ENCODE measurements at regions not wholly inside any gene's neighbourhood (a gene's known extent, or its start where the extent isn't known, plus 50 kb on each side); places are given as distances from the start of the nearest gene placed in this dataset.

DNA sequence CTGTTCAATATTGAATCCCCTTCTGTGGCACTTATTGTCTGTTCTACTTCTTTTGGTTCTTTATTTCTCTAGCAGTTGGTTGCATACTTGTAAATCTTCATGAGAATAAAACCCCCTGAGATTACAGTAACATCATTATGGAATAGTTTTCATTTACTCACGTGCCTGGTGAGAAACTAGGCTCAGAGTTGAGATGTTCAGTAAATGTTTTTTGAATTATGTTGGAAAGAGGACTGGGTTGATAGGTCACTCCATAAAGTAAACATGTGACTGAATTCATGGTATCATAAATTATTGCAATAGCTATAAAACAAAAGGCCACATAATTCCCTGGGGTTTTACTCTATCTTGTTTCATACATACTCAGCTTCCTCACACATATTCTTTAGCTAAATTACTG is 174.2 kb upstream of the C9orf72 start:
- FAIRE-seq (no peak), DNase-seq (ENCODE audit: low read depth, low spot score) (no peak)
- Histone ChIP-seq H3K9me1 (ENCODE audit: control insufficient read depth, extremely low read depth, insufficient read depth, low read length) (no peaks in the 10 kb centered on the region), H3K4me3 (ENCODE audit: control insufficient read depth in 2 of 3, extremely low read depth in 1 of 3, insufficient read depth in 2 of 3, low read depth in 1 of 3, low read length in 3 of 3) (no peak overlapping the region), H2AFZ (ENCODE audit: control insufficient read depth, low read length) (no peak overlapping the region), H3K4me1 (ENCODE audit: control insufficient read depth, extremely low read depth, insufficient read depth, low read length) (no peaks in the 10 kb centered on the region), H3K79me2 (ENCODE audit: control insufficient read depth, insufficient read depth, low read length) (no peaks in the 10 kb centered on the region), H3K4me2 (ENCODE audit: control insufficient read depth, extremely low read depth, insufficient read depth, low read depth, low read length) (no peak overlapping the region), H4K20me1 (ENCODE audit: control insufficient read depth, extremely low read depth, insufficient read depth, low read length) (no peaks in the 10 kb centered on the region), H3K27me3 (ENCODE audit: control insufficient read depth, extremely low read depth, insufficient read depth, low read length) (no peaks in the 10 kb centered on the region), H3K36me3 (ENCODE audit: control insufficient read depth in 2 of 2, extremely low read depth in 1 of 2, insufficient read depth in 2 of 2, low read length in 2 of 2) (no peaks in the 10 kb centered on the region), H3K9ac (ENCODE audit: control insufficient read depth, extremely low read depth, insufficient read depth, low read length) (no peak overlapping the region), H3K9me3 (ENCODE audit: control insufficient read depth, low read depth, low read length) (no peaks in the 10 kb centered on the region), H3K27ac (ENCODE audit: control insufficient read depth, insufficient read depth, low read length) (no peak overlapping the region)
- TF ChIP-seq EZH2 (IDR thresholded peaks at IDR 0.05; ENCODE audit: low read length): no peak
- TF ChIP-seq, protein P1, sequence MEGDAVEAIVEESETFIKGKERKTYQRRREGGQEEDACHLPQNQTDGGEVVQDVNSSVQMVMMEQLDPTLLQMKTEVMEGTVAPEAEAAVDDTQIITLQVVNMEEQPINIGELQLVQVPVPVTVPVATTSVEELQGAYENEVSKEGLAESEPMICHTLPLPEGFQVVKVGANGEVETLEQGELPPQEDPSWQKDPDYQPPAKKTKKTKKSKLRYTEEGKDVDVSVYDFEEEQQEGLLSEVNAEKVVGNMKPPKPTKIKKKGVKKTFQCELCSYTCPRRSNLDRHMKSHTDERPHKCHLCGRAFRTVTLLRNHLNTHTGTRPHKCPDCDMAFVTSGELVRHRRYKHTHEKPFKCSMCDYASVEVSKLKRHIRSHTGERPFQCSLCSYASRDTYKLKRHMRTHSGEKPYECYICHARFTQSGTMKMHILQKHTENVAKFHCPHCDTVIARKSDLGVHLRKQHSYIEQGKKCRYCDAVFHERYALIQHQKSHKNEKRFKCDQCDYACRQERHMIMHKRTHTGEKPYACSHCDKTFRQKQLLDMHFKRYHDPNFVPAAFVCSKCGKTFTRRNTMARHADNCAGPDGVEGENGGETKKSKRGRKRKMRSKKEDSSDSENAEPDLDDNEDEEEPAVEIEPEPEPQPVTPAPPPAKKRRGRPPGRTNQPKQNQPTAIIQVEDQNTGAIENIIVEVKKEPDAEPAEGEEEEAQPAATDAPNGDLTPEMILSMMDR (optimal IDR thresholded peaks at IDR 0.05 in 1 of 3, IDR thresholded peaks at IDR 0.05 in 1 of 3, conservative IDR thresholded peaks at IDR 0.05 in 1 of 3; ENCODE audit: extremely low read depth in 1 of 3, insufficient read depth in 2 of 3, low read length in 3 of 3): no peak
- dilution Hi-C loops (cut with MboI; ENCODE audit: extremely low pct_ligation_motif_present, low sequenced_read_pairs): no loop called here

DNA sequence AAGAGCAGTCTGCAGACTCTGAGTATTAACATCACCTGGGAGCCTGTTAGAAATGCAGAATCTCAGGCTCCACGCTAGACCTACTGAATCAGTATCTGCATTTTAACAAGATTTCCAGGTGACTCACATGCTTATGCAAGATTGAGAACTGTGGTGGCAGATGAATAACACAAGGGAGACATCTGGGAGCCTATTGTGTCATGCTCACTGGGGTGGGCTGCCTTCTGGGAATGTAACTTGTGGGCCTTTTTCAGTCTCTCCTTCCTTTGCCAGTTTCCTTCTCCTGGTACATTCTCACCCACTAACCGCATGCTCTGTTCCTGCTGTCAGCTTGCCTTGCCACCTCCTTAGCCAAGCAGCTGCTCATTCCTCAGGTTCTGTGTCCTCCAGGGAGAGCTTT is 176.6 kb upstream of the C9orf72 start:
- FAIRE-seq: peak; percentile 44
- no peak for DNase-seq (ENCODE audit: low read depth, low spot score)
- Histone ChIP-seq H3K27me3 (ENCODE audit: control insufficient read depth, extremely low read depth, insufficient read depth, low read length) (no peaks in the 10 kb centered on the region), H3K4me1 (ENCODE audit: control insufficient read depth, extremely low read depth, insufficient read depth, low read length) (no peaks in the 10 kb centered on the region), H2AFZ (ENCODE audit: control insufficient read depth, low read length) (no peak overlapping the region), H3K9me1 (ENCODE audit: control insufficient read depth, extremely low read depth, insufficient read depth, low read length) (no peaks in the 10 kb centered on the region), H3K9ac (ENCODE audit: control insufficient read depth, extremely low read depth, insufficient read depth, low read length) (no peak overlapping the region), H3K4me3 (ENCODE audit: control insufficient read depth in 2 of 3, extremely low read depth in 1 of 3, insufficient read depth in 2 of 3, low read depth in 1 of 3, low read length in 3 of 3) (no peak overlapping the region), H4K20me1 (ENCODE audit: control insufficient read depth, extremely low read depth, insufficient read depth, low read length) (no peaks in the 10 kb centered on the region), H3K9me3 (ENCODE audit: control insufficient read depth, low read depth, low read length) (no peaks in the 10 kb centered on the region), H3K36me3 (ENCODE audit: control insufficient read depth in 2 of 2, extremely low read depth in 1 of 2, insufficient read depth in 2 of 2, low read length in 2 of 2) (no peaks in the 10 kb centered on the region), H3K27ac (ENCODE audit: control insufficient read depth, insufficient read depth, low read length) (no peak overlapping the region), H3K79me2 (ENCODE audit: control insufficient read depth, insufficient read depth, low read length) (no peaks in the 10 kb centered on the region), H3K4me2 (ENCODE audit: control insufficient read depth, extremely low read depth, insufficient read depth, low read depth, low read length) (no peak overlapping the region)
- dilution Hi-C loops (cut with MboI; ENCODE audit: extremely low pct_ligation_motif_present, low sequenced_read_pairs): no loop called here
- TF ChIP-seq, protein P1 (optimal IDR thresholded peaks at IDR 0.05 in 1 of 3, IDR thresholded peaks at IDR 0.05 in 1 of 3, conservative IDR thresholded peaks at IDR 0.05 in 1 of 3; ENCODE audit: extremely low read depth in 1 of 3, insufficient read depth in 2 of 3, low read length in 3 of 3): no peak
- no peak for TF ChIP-seq EZH2 (IDR thresholded peaks at IDR 0.05; ENCODE audit: low read length)

Measured in keratinocyte (primary cell).